GM18502 (cell line): ENCODE measurements at regions not wholly inside any gene's neighbourhood (a gene's known extent, or its start where the extent isn't known, plus 50 kb on each side); places are given as distances from the start of the nearest gene placed in this dataset.

Experiments used
- ATAC-seq: cut with Tn5 transposase; IDR thresholded peaks from one replicate; pipeline ENCODE4 v1.9.1; 2021; ENCODE audit warnings: mild to moderate bottlenecking; ENCODE audit not compliant: unreplicated experiment, poor library complexity

GRCh38 chr1:94651076-94651475 is 109.5 kb upstream of the F3 start:
- no peak for ATAC-seq

- no peak for ATAC-seq
Measured at GRCh38 chr1:94650301-94650700, 108.7 kb upstream of the F3 start.

- no peak for ATAC-seq
Measured at GRCh38 chr1:94648225-94649007, 106.9 kb upstream of the F3 start.

- ATAC-seq = no peak
Measured at GRCh38 chr1:94646786-94647555, 105.4 kb upstream of the F3 start.

GRCh38 chr1:94646141-94646643 is 104.6 kb upstream of the F3 start:
- ATAC-seq = no peak

GRCh38 chr1:94644352-94644751 is 102.8 kb upstream of the F3 start:
- no peak for ATAC-seq

GRCh38 chr1:94643819-94644218 is 102.3 kb upstream of the F3 start:
- ATAC-seq = no peak

- ATAC-seq = no peak
Measured at GRCh38 chr1:94642617-94643321, 101.2 kb upstream of the F3 start.

- ATAC-seq = no peak
Measured at GRCh38 chr1:94641990-94642389, 100.4 kb upstream of the F3 start.

GRCh38 chr1:94640125-94640524 is 98.6 kb upstream of the F3 start:
- ATAC-seq = no peak

GRCh38 chr1:94637121-94637520 is 95.6 kb upstream of the F3 start:
- no peak for ATAC-seq

GRCh38 chr1:94636624-94637023 is 95.1 kb upstream of the F3 start:
- no peak for ATAC-seq

- ATAC-seq = no peak
Measured at GRCh38 chr1:94636100-94636499, 94.5 kb upstream of the F3 start.

GRCh38 chr1:94634977-94635416 is 93.4 kb upstream of the F3 start:
- ATAC-seq = no peak

GRCh38 chr1:94633051-94633450 is 91.5 kb upstream of the F3 start:
- ATAC-seq = no peak

- ATAC-seq = no peak
Measured at GRCh38 chr1:94629259-94630181, 88.0 kb upstream of the F3 start.

GRCh38 chr1:94628499-94628843 is 86.9 kb upstream of the F3 start:
- ATAC-seq = no peak

- ATAC-seq = no peak
Measured at GRCh38 chr1:94627771-94628498, 86.4 kb upstream of the F3 start.

GRCh38 chr1:94624203-94624602 is 82.6 kb upstream of the F3 start:
- no peak for ATAC-seq
